A549 (cell line): ENCODE measurements at regions not wholly inside any gene's neighbourhood (a gene's known extent, or its start where the extent isn't known, plus 50 kb on each side); places are given as distances from the start of the nearest gene placed in this dataset.

Source experiments
- ATAC-seq, 2 experiments: fragments of 200-7000 bp in 1 of 2; fragments of >200 bp in 1 of 2; cut with Nextera tagmentation in 1 of 2; cut with Tn5 transposase in 1 of 2; 3 replicates each; pipeline versions ENCODE4 v1.8.0 to v1.9.1; 2018 to 2020; ENCODE audit warnings: mild to moderate bottlenecking in 1 of 2, moderate library complexity in 1 of 2
- CTCF ChIA-PET: fragments of 300-600 bp; sonication (Branson Sonifier 250); formaldehyde crosslinking; extraction: SDS; loops from one replicate; lab custom pipeline; 2021; ENCODE audit warnings: antibody characterized with exemption, inconsistent platforms; lab: Yijun Ruan, JAX
- POLR2A ChIA-PET: fragments of 350-600 bp; formaldehyde crosslinking; extraction: SDS; loops from one replicate; lab custom pipeline; 2021; ENCODE audit warnings: antibody characterized with exemption, inconsistent platforms; lab: Yijun Ruan, JAX
- DNase-seq, 2 experiments: peaks; one replicate each; pipeline versions ENCODE4 v3.0.0 to v3.0.0-alpha.2; 2011 to 2016; ENCODE audit warnings: low read depth in 1 of 2, low spot score in 1 of 2
- FAIRE-seq: peaks from 2 replicates; lab custom pipeline; 2011; peaks lifted over from hg19 to GRCh38; lab: Jason Lieb, UNC
- H3K27ac ChIP-seq, 2 experiments: fragments of >200 bp; sonication (Bioruptor Twin); formaldehyde crosslinking; 3 replicates each; pipeline ENCODE4 v1.5.1; 2016 to 2017
- H3K4me1 ChIP-seq: fragments of >200 bp; sonication (Bioruptor Twin); formaldehyde crosslinking; 3 replicates; pipeline ENCODE4 v1.6.1; 2016
- H3K4me2 ChIP-seq: fragments of >200 bp; sonication (Bioruptor Twin); formaldehyde crosslinking; 3 replicates; pipeline ENCODE4 v1.6.1; 2016
- H3K4me3 ChIP-seq: fragments of >200 bp; sonication (Bioruptor Twin); formaldehyde crosslinking; 3 replicates; pipeline ENCODE4 v1.5.1; 2016
- H3K9me3 ChIP-seq: fragments of >200 bp; sonication (Bioruptor Twin); formaldehyde crosslinking; 3 replicates; pipeline ENCODE4 v1.6.1; 2016
- EHF ChIP-seq: fragments of 250-450 bp; sonication (Bioruptor Pico); IDR thresholded peaks from 2 replicates; pipeline ENCODE4 v1.5.0; 2020; ENCODE audit warnings: mild to moderate bottlenecking
- EHMT2 ChIP-seq: fragments of 200-600 bp; sonication (generic); IDR thresholded peaks from 2 replicates; pipeline ENCODE4 v1.6.1; 2016; ENCODE audit warnings: antibody characterized with exemption, low read depth, mild to moderate bottlenecking, moderate library complexity
- ELK1 ChIP-seq: fragments of 150-350 bp; IDR thresholded peaks from 2 replicates; pipeline ENCODE4 v1.6.1; 2014; ENCODE audit warnings: low read depth, mild to moderate bottlenecking, low read length
- FOXS1 ChIP-seq: fragments of 250-450 bp; sonication (Bioruptor Pico); IDR thresholded peaks from 2 replicates; pipeline ENCODE4 v1.5.0; 2020; ENCODE audit warnings: mild to moderate bottlenecking, moderate library complexity
- GATA3 ChIP-seq: IDR thresholded peaks from 2 replicates; pipeline ENCODE4 v1.6.1; 2012; ENCODE audit warnings: borderline replicate concordance
- HEYL ChIP-seq: fragments of 250-450 bp; sonication (Bioruptor Pico); IDR thresholded peaks from 2 replicates; pipeline ENCODE4 v1.8.0; 2021; ENCODE audit warnings: mild to moderate bottlenecking, moderate library complexity
- HMGXB4 ChIP-seq: fragments of 250-450 bp; sonication (Bioruptor Pico); IDR thresholded peaks from 2 replicates; pipeline ENCODE4 v1.5.0; 2021; ENCODE audit warnings: mild to moderate bottlenecking, moderate library complexity, borderline replicate concordance
- HOXA7 ChIP-seq: fragments of 250-450 bp; sonication (Bioruptor Pico); IDR thresholded peaks from 2 replicates; pipeline ENCODE4 v1.5.0; 2020; ENCODE audit warnings: mild to moderate bottlenecking, moderate library complexity
- JUN ChIP-seq, 2 experiments: fragments of >200 bp; sonication (Bioruptor Twin); formaldehyde crosslinking; IDR thresholded peaks; 2 replicates in 1 of 2; 3 replicates in 1 of 2; pipeline ENCODE4 v1.6.1; 2016 to 2017
- KDM5A ChIP-seq: fragments of 200-600 bp; sonication (generic); IDR thresholded peaks from 2 replicates; pipeline ENCODE4 v1.6.1; 2016; ENCODE audit warnings: antibody characterized with exemption, mild to moderate bottlenecking
- MAX ChIP-seq: IDR thresholded peaks from 2 replicates; pipeline ENCODE4 v1.6.1; 2012
- MYC ChIP-seq: IDR thresholded peaks from 2 replicates; pipeline ENCODE4 v1.6.1; 2012; ENCODE audit warnings: mild to moderate bottlenecking, inconsistent platforms, low read length, improper control_type of control experiment, borderline replicate concordance
- NFE2L2 ChIP-seq: fragments of 150-350 bp; conservative IDR thresholded peaks from 2 replicates; pipeline ENCODE4 v1.6.1; 2014; ENCODE audit warnings: low read length
- NPAS2 ChIP-seq: fragments of 250-450 bp; sonication (Bioruptor Pico); IDR thresholded peaks from 2 replicates; pipeline ENCODE4 v1.8.0; 2022; ENCODE audit warnings: mild to moderate bottlenecking, moderate library complexity, borderline replicate concordance
- POLR2AphosphoS2 ChIP-seq: conservative IDR thresholded peaks from 2 replicates; pipeline ENCODE4 v1.6.1; 2012; ENCODE audit warnings: low read length, improper control_type of control experiment, inconsistent platforms
- RAD21 ChIP-seq, 2 experiments: fragments of >200 bp in 1 of 2; sonication (Bioruptor Twin) in 1 of 2; formaldehyde crosslinking in 1 of 2; IDR thresholded peaks in 1 of 2; conservative IDR thresholded peaks in 1 of 2; 2 replicates in 1 of 2; 3 replicates in 1 of 2; pipeline ENCODE4 v1.6.1; 2012 to 2018; ENCODE audit warnings: inconsistent platforms in 1 of 2
- RFX5 ChIP-seq: fragments of 450-650 bp; IDR thresholded peaks from 2 replicates; pipeline ENCODE4 v1.7.1; 2014; ENCODE audit warnings: antibody characterized with exemption, mild to moderate bottlenecking, moderate library complexity
- SMC3 ChIP-seq: fragments of >200 bp; sonication (Bioruptor Twin); formaldehyde crosslinking; IDR thresholded peaks from 3 replicates; pipeline ENCODE4 v1.6.1; 2018; ENCODE audit warnings: inconsistent platforms
- ZC3H11A ChIP-seq: fragments of 450-650 bp; IDR thresholded peaks from 2 replicates; pipeline ENCODE4 v1.6.1; 2014; ENCODE audit warnings: antibody characterized with exemption, mild to moderate bottlenecking
- WGBS: methylation state at CpG from one replicate; pipeline ENCODE4 v1.1.6; 2017; ENCODE audit errors: missing lambda C conversion rate; 5-methylcytosine and 5-hydroxymethylcytosine counted together
- TF ChIP-seq, protein P1 (sequence below): fragments of 450-650 bp; IDR thresholded peaks from 2 replicates; pipeline ENCODE4 v1.6.1; 2014; ENCODE audit warnings: antibody characterized with exemption
- TF ChIP-seq, protein P2 (sequence below): fragments of >200 bp; sonication (Bioruptor Twin); formaldehyde crosslinking; IDR thresholded peaks from 3 replicates; pipeline ENCODE4 v1.5.1; 2016

DNA sequence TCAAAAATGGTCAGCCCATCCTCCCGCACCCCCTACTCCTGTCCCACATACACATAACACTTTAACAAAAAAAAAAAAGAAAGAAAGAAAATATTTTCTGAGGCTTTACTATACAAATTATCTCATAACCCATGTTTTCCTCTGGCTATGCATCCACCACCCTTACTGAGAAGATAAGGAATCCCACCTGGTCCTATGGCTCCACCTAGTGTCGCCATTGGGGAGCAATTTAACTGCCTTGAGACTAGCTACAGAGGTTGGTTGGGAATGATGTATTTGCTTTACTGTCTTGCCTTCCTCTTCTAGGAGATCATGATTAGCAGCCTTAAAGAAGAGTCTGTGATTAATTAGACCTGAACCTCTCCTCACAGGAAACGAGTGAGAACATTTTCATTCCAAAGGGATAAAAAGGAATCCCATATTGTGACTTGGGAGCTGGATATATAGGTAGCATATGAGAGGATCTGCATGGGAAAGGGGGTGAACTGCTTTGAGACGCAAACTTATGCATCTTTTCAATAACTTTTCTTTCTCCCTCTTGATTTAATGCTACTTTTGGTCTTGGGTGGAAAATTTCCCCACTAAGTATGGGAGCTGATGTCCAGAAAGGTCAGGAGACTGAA lies 77.7 kb upstream of the SELENOP start:
- ATAC-seq (peak; percentile 95 to 98), FAIRE-seq (peak; percentile 32), DNase-seq (peak; percentile 62 to 79)
- H3K4me2 ChIP-seq: no peak overlapping the region
- H3K4me1 ChIP-seq: no peaks in the 10 kb centered on the region
- no peaks in the 10 kb centered on the region for H3K9me3 ChIP-seq
- ChIA-PET POLR2A (interaction anchor here (0.6 kb wide), 1 partner anchor 985 kb away, joined by 3 read pairs; the partner anchor contains the start of gene RIMOC1), CTCF (interaction anchor here (0.6 to 4.9 kb wide), 35 partner anchors 9 to 1175 kb away, joined by 3 to 44 read pairs (median 3); no protein-coding TSS in a partner anchor)
- peak; percentile 82 to 95 for TF ChIP-seq RAD21 (conservative IDR thresholded peaks at IDR 0.05 in 1 of 2, IDR thresholded peaks at IDR 0.05 in 1 of 2)
- TF ChIP-seq JUN (IDR thresholded peaks at IDR 0.05): no peak
- peak; percentile 62 for TF ChIP-seq SMC3
- no peak for TF ChIP-seq POLR2AphosphoS2
- TF ChIP-seq HEYL (CRISPR knock-in tag): no peak
- TF ChIP-seq MAX: no peak
- TF ChIP-seq, protein P1, sequence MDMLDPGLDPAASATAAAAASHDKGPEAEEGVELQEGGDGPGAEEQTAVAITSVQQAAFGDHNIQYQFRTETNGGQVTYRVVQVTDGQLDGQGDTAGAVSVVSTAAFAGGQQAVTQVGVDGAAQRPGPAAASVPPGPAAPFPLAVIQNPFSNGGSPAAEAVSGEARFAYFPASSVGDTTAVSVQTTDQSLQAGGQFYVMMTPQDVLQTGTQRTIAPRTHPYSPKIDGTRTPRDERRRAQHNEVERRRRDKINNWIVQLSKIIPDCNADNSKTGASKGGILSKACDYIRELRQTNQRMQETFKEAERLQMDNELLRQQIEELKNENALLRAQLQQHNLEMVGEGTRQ: no peak
- TF ChIP-seq KDM5A: no peak
- TF ChIP-seq, protein P2, sequence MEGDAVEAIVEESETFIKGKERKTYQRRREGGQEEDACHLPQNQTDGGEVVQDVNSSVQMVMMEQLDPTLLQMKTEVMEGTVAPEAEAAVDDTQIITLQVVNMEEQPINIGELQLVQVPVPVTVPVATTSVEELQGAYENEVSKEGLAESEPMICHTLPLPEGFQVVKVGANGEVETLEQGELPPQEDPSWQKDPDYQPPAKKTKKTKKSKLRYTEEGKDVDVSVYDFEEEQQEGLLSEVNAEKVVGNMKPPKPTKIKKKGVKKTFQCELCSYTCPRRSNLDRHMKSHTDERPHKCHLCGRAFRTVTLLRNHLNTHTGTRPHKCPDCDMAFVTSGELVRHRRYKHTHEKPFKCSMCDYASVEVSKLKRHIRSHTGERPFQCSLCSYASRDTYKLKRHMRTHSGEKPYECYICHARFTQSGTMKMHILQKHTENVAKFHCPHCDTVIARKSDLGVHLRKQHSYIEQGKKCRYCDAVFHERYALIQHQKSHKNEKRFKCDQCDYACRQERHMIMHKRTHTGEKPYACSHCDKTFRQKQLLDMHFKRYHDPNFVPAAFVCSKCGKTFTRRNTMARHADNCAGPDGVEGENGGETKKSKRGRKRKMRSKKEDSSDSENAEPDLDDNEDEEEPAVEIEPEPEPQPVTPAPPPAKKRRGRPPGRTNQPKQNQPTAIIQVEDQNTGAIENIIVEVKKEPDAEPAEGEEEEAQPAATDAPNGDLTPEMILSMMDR: peak; percentile 87
- TF ChIP-seq HMGXB4 (CRISPR knock-in tag): no peak
- H3K4me3 ChIP-seq: no peak overlapping the region
- 1% methylated on average over 4 of the region's 4 CpGs for WGBS
- no peak overlapping the region for H3K27ac ChIP-seq

- no peak overlapping the region for H3K27ac ChIP-seq
- FAIRE-seq (no peak), DNase-seq (no peak), ATAC-seq (no peak)
- H3K4me3 ChIP-seq: no peak overlapping the region
- TF ChIP-seq NPAS2 (CRISPR knock-in tag) (no peak), FOXS1 (CRISPR knock-in tag) (no peak), NFE2L2 (no peak), KDM5A (no peak), JUN (IDR thresholded peaks at IDR 0.05) (no peak), HMGXB4 (CRISPR knock-in tag) (no peak), HOXA7 (CRISPR knock-in tag) (no peak), EHMT2 (no peak), RAD21 (conservative IDR thresholded peaks at IDR 0.05 in 1 of 2, IDR thresholded peaks at IDR 0.05 in 1 of 2) (no peak), EHF (CRISPR knock-in tag) (no peak), SMC3 (no peak), POLR2AphosphoS2 (no peak), ELK1 (no peak), GATA3 (no peak), HEYL (CRISPR knock-in tag) (no peak), ZC3H11A (no peak), MYC (no peak), RFX5 (no peak)
- POLR2A ChIA-PET: no interaction called here
- no peak overlapping the region for H3K4me2 ChIP-seq
- no peaks in the 10 kb centered on the region for H3K9me3 ChIP-seq
- 4% methylated on average over 7 of the region's 7 CpGs for WGBS
- no peaks in the 10 kb centered on the region for H3K4me1 ChIP-seq
- CTCF ChIA-PET: interaction anchor here (0.6 to 4.9 kb wide), 15 partner anchors 9 to 1034 kb away, joined by 3 to 44 read pairs (median 5); no protein-coding TSS in a partner anchor
Observed at GRCh38 chr5:42888771-42889170, 77.1 kb upstream of the SELENOP start.
